Uterus (tissue), 2 donors: ENCODE measurements at regions not wholly inside any gene's neighbourhood (a gene's known extent, or its start where the extent isn't known, plus 50 kb on each side); places are given as distances from the start of the nearest gene placed in this dataset.

ENCODE experiments used
- CTCF ChIP-seq, 4 experiments: fragments of 200-600 bp in 2 of 4; fragments of 450-650 bp in 2 of 4; sonication (generic) in 2 of 4; IDR thresholded peaks; one replicate each; pipeline ENCODE4 v1.5.1; 2016 to 2019; ENCODE audit warnings: antibody characterized with exemption in 4 of 4, mild to moderate bottlenecking in 2 of 4, moderate library complexity in 1 of 4
- POLR2A ChIP-seq, 2 donors: fragments of 450-650 bp; IDR thresholded peaks; one replicate each; pipeline ENCODE4 v1.6.1; 2016; ENCODE audit warnings: antibody characterized with exemption in 2 of 2, mild to moderate bottlenecking in 1 of 2, moderate library complexity in 1 of 2

DNA sequence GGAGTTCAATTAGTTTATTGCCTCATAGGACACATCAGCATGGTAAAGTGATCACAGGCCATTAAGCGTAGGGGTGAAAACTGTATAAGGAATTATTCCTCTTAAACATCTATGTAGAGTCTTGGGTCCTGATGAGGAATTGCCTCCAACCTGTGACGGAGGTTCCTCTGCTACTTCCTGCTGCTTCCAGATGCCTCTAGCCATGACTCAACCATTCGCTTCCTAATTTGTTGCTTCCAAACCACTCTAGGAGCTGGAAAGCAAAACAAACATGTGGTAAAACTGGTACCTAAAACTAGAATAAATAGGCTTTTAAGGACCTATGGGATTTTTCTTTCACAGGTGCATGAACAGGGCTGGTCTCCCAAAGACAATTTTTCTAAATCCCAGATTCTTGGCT is 253.8 kb downstream of the KLF12 start:
- TF ChIP-seq CTCF (IDR thresholded peaks at IDR 0.05) (no peak), POLR2A (IDR thresholded peaks at IDR 0.05) (no peak)
